ENCODE measurements at regions not wholly inside any gene's neighbourhood (a gene's known extent, or its start where the extent isn't known, plus 50 kb on each side); places are given as distances from the start of the nearest gene placed in this dataset.

- no peak for DNase-seq (ENCODE audit: low read depth)
Observed at GRCh38 chr6:156056085-156056484, 600.4 kb upstream of the NOX3 start.

GRCh38 chr6:156053626-156054025 lies 598.0 kb upstream of the NOX3 start:
- DNase-seq (ENCODE audit: low read depth) = no peak

- no peak for DNase-seq (ENCODE audit: low read depth)
Observed at GRCh38 chr6:156046841-156047449, 591.3 kb upstream of the NOX3 start.

GRCh38 chr6:156046268-156046665 lies 590.6 kb upstream of the NOX3 start:
- no peak for DNase-seq (ENCODE audit: low read depth)

GRCh38 chr6:156045401-156046267 lies 590.0 kb upstream of the NOX3 start:
- DNase-seq (ENCODE audit: low read depth) = no peak

GRCh38 chr6:156033598-156033997 lies 578.0 kb upstream of the NOX3 start:
- DNase-seq (ENCODE audit: low read depth) = no peak

- DNase-seq (ENCODE audit: low read depth) = no peak
Observed at GRCh38 chr6:156031516-156031915, 575.9 kb upstream of the NOX3 start.

- no peak for DNase-seq (ENCODE audit: low read depth)
Observed at GRCh38 chr6:156030053-156030452, 574.4 kb upstream of the NOX3 start.

GRCh38 chr6:156029286-156029985 lies 573.8 kb upstream of the NOX3 start:
- no peak for DNase-seq (ENCODE audit: low read depth)

GRCh38 chr6:156028335-156029131 lies 572.9 kb upstream of the NOX3 start:
- DNase-seq (ENCODE audit: low read depth) = no peak

- DNase-seq (ENCODE audit: low read depth) = no peak
Observed at GRCh38 chr6:156027248-156027626, 571.6 kb upstream of the NOX3 start.

GRCh38 chr6:156026486-156027247 lies 571.0 kb upstream of the NOX3 start:
- DNase-seq (ENCODE audit: low read depth) = no peak

- no peak for DNase-seq (ENCODE audit: low read depth)
Observed at GRCh38 chr6:156024339-156024738, 568.7 kb upstream of the NOX3 start.

- DNase-seq (ENCODE audit: low read depth) = no peak
Observed at GRCh38 chr6:156021746-156022396, 566.2 kb upstream of the NOX3 start.

- no peak for DNase-seq (ENCODE audit: low read depth)
Observed at GRCh38 chr6:156017838-156018237, 562.2 kb upstream of the NOX3 start.

- DNase-seq (ENCODE audit: low read depth) = no peak
Observed at GRCh38 chr6:156016186-156016976, 560.7 kb upstream of the NOX3 start.

GRCh38 chr6:156013155-156013554 lies 557.5 kb upstream of the NOX3 start:
- DNase-seq (ENCODE audit: low read depth) = no peak

GRCh38 chr6:156009656-156010055 lies 554.0 kb upstream of the NOX3 start:
- no peak for DNase-seq (ENCODE audit: low read depth)

- no peak for DNase-seq (ENCODE audit: low read depth)
Observed at GRCh38 chr6:156004796-156005195, 549.2 kb upstream of the NOX3 start.

GRCh38 chr6:155996151-155996550 lies 540.5 kb upstream of the NOX3 start:
- no peak for DNase-seq (ENCODE audit: low read depth)
